Fibroblast of pulmonary artery (primary cell): ENCODE measurements at regions not wholly inside any gene's neighbourhood (a gene's known extent, or its start where the extent isn't known, plus 50 kb on each side); places are given as distances from the start of the nearest gene placed in this dataset.

Experiments used
- DNase-seq: peaks from one replicate; pipeline ENCODE4 v3.0.0-alpha.2; 2010; ENCODE audit warnings: low read depth
- H3K4me3 ChIP-seq: replicated peaks from 2 replicates; pipeline ENCODE4 v1.5.1; 2011; ENCODE audit warnings: low read depth, mild to moderate bottlenecking, control low read depth, low read length, moderate library complexity
- TF ChIP-seq, protein P1 (sequence below): IDR thresholded peaks from 2 replicates; pipeline ENCODE4 v1.5.1; 2011; ENCODE audit warnings: mild to moderate bottlenecking, control low read depth, low read length, inconsistent platforms; ENCODE audit errors: missing control alignments

- H3K4me3 ChIP-seq: no peak overlapping the region
- no peak for DNase-seq
- TF ChIP-seq, protein P1, sequence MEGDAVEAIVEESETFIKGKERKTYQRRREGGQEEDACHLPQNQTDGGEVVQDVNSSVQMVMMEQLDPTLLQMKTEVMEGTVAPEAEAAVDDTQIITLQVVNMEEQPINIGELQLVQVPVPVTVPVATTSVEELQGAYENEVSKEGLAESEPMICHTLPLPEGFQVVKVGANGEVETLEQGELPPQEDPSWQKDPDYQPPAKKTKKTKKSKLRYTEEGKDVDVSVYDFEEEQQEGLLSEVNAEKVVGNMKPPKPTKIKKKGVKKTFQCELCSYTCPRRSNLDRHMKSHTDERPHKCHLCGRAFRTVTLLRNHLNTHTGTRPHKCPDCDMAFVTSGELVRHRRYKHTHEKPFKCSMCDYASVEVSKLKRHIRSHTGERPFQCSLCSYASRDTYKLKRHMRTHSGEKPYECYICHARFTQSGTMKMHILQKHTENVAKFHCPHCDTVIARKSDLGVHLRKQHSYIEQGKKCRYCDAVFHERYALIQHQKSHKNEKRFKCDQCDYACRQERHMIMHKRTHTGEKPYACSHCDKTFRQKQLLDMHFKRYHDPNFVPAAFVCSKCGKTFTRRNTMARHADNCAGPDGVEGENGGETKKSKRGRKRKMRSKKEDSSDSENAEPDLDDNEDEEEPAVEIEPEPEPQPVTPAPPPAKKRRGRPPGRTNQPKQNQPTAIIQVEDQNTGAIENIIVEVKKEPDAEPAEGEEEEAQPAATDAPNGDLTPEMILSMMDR: no peak
Measured at GRCh38 chr5:10123254-10123989, 126.3 kb downstream of the ATPSCKMT start.

DNA sequence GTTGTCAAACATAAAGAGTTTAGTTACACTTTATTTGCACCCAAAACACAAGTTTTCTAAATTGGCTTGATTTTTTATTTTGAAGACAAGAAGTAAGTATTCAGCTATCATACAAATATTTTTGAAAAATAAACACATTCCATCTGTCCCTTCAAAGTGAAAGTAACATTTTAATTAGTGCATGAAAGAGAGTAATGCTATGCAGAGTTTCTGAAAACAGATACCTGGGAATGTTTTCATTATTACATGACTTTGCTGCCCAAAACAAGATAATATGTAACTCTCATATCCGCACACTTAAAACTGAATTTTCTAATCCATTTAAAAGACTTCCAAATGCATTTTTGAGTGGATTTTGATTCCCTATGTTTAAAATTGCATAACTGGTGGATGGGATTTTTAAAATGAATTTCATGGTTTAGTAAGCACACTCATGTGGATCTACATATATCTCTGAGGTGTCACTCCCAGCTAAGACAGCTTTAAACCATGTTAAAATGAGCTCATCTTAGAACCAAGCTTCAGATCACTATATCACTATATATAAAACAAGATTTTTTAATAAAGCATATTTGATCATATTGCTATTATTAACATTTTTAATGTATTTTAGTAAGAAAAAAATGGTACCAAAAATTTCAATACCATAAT, 127.5 kb downstream of the ATPSCKMT start:
- DNase-seq: no peak
- H3K4me3 ChIP-seq: no peak overlapping the region
- TF ChIP-seq, protein P1: no peak

DNA sequence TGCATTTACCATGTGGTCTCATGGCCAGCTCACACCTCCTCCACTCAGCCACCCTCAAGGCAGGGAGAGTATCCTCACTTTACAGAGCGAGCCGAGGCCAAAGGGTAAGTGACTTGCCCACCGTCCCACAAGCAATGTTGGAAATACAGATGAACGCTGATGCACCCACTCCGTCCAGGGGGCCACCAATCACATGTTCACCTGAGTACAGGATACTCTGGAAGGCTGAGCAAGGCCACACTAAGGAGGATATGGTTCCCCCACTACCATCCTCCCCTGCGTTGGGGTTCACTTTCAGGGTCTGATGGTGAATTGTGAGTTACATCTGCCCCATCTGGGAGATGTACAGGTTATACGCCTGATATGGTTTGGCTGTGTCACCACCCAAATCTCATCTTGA, 128.8 kb downstream of the ATPSCKMT start:
- H3K4me3 ChIP-seq: no peak overlapping the region
- DNase-seq: no peak
- TF ChIP-seq, protein P1: no peak

GRCh38 chr5:10118150-10118549, 131.5 kb downstream of the ATPSCKMT start:
- no peak overlapping the region for H3K4me3 ChIP-seq
- no peak for DNase-seq
- TF ChIP-seq, protein P1: no peak

DNA sequence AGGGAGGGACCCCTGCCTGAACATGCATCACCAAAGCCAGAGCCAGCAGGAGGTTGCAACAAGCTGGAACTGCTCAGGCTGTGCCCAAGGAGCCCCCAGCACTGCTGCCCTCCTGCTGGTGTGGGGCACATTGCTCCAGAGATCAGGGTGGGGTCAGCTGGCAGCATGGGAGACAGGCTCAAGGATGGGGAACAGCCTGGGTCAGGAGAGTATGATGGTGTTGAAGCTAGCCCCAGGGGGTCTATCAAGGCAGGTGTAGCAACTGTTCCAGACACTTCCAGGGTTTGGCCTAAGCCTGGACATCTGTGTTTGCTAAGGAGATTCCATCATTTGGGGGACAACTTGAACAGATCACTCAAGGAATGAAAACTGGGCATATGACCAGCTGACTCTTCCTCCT, 133.1 kb downstream of the ATPSCKMT start:
- no peak for DNase-seq
- TF ChIP-seq, protein P1: no peak
- no peak overlapping the region for H3K4me3 ChIP-seq

GRCh38 chr5:10115669-10116068, 134.0 kb downstream of the ATPSCKMT start:
- DNase-seq: no peak
- no peak overlapping the region for H3K4me3 ChIP-seq
- TF ChIP-seq, protein P1: no peak
